IMR-90 (cell line): ENCODE measurements at regions not wholly inside any gene's neighbourhood (a gene's known extent, or its start where the extent isn't known, plus 50 kb on each side); places are given as distances from the start of the nearest gene placed in this dataset.

Source experiments
- ATAC-seq: fragments of 200-7000 bp; cut with Tn5 transposase; 2 replicates; pipeline ENCODE4 v1.9.1; 2020; ENCODE audit warnings: low read depth, mild to moderate bottlenecking, moderate library complexity
- BruUV-seq: library from RNA; stranded (reverse); fragments of 400-500 nt; replicated peaks from 2 replicates; lab custom pipeline; 2021; lab: Mats Ljungman, UMichigan
- CTCF ChIA-PET: fragments of 300-600 bp; formaldehyde crosslinking; extraction: SDS; loops from one replicate; lab custom pipeline; 2021; ENCODE audit warnings: antibody characterized with exemption; lab: Yijun Ruan, JAX
- POLR2A ChIA-PET: fragments of 300-600 bp; sonication (Branson Sonifier 250); formaldehyde crosslinking; loops from one replicate; lab custom pipeline; 2022; ENCODE audit warnings: antibody characterized with exemption; ENCODE audit not compliant: unreplicated experiment; lab: Charles Lee
- DNase-seq: peaks from one replicate; pipeline ENCODE4 v3.0.0; 2013
- H2AFZ ChIP-seq: replicated peaks from 2 replicates; pipeline ENCODE3; 2013; ENCODE audit warnings: low read length, mild to moderate bottlenecking; ENCODE audit not compliant: poor library complexity
- H2AK5ac ChIP-seq: 2 replicates; pipeline ENCODE4 v1.6.1; 2013; ENCODE audit warnings: low read depth, low read length, inconsistent platforms
- H2AK9ac ChIP-seq: replicated peaks from 2 replicates; pipeline ENCODE3; 2013; ENCODE audit warnings: mild to moderate bottlenecking, low read depth, low read length, moderate library complexity; ENCODE audit not compliant: poor library complexity
- H2BK120ac ChIP-seq: 2 replicates; pipeline ENCODE4 v1.6.1; 2013; ENCODE audit warnings: low read depth, low read length, inconsistent platforms
- H2BK15ac ChIP-seq: 3 replicates; pipeline ENCODE4 v1.6.1; 2013; ENCODE audit warnings: low read depth, low read length, inconsistent platforms
- H2BK20ac ChIP-seq: 2 replicates; pipeline ENCODE4 v1.6.1; 2013; ENCODE audit warnings: low read depth, mild to moderate bottlenecking, inconsistent platforms, low read length, moderate library complexity
- H2BK5ac ChIP-seq: 2 replicates; pipeline ENCODE4 v1.6.1; 2013; ENCODE audit warnings: mild to moderate bottlenecking, low read depth, low read length, inconsistent platforms; ENCODE audit not compliant: poor library complexity, severe bottlenecking
- H3K14ac ChIP-seq: replicated peaks from 2 replicates; pipeline ENCODE4 v1.6.1; 2013; ENCODE audit warnings: low read depth, low read length, inconsistent platforms
- H3K18ac ChIP-seq: 2 replicates; pipeline ENCODE4 v1.6.1; 2013; ENCODE audit warnings: low read depth, low read length, control low read depth
- H3K23ac ChIP-seq: 2 replicates; pipeline ENCODE4 v1.6.1; 2013; ENCODE audit warnings: low read depth, low read length, inconsistent platforms
- H3K27ac ChIP-seq: 2 replicates; pipeline ENCODE4 v1.5.1; 2013; ENCODE audit warnings: mild to moderate bottlenecking, control low read depth, low read length; ENCODE audit not compliant: insufficient read depth
- H3K27me3 ChIP-seq: 2 replicates; pipeline ENCODE4 v1.6.1; 2013; ENCODE audit warnings: low read length; ENCODE audit not compliant: control insufficient read depth, insufficient read depth
- H3K36me3 ChIP-seq: 2 replicates; pipeline ENCODE4 v1.6.1; 2013; ENCODE audit warnings: low read length, mixed read lengths; ENCODE audit not compliant: control insufficient read depth, insufficient read depth
- H3K4ac ChIP-seq: 2 replicates; pipeline ENCODE4 v1.6.1; 2013; ENCODE audit warnings: low read depth, low read length, inconsistent platforms
- H3K4me1 ChIP-seq: 2 replicates; pipeline ENCODE4 v1.6.1; 2013; ENCODE audit warnings: low read length, mixed read lengths; ENCODE audit not compliant: control insufficient read depth, insufficient read depth
- H3K4me2 ChIP-seq: 2 replicates; pipeline ENCODE4 v1.6.1; 2013; ENCODE audit warnings: low read depth, mild to moderate bottlenecking, control low read depth, low read length, moderate library complexity
- H3K4me3 ChIP-seq: 2 replicates; pipeline ENCODE4 v1.5.1; 2013; ENCODE audit warnings: low read depth, mild to moderate bottlenecking, control low read depth, low read length, moderate library complexity; ENCODE audit not compliant: insufficient read depth
- H3K56ac ChIP-seq: 2 replicates; pipeline ENCODE4 v1.6.1; 2013; ENCODE audit warnings: low read length, inconsistent platforms; ENCODE audit not compliant: insufficient read depth; ENCODE audit errors: extremely low read depth
- H3K79me1 ChIP-seq, 2 experiments: 2 replicates each; pipeline ENCODE4 v1.6.1; 2013; ENCODE audit warnings: low read length in 2 of 2, inconsistent platforms in 1 of 2, low read depth in 1 of 2
- H3K9ac ChIP-seq: 2 replicates; pipeline ENCODE4 v1.6.1; 2013; ENCODE audit warnings: low read depth, low read length, control low read depth
- H3K9me1 ChIP-seq: 2 replicates; pipeline ENCODE4 v1.6.1; 2013; ENCODE audit warnings: low read length, inconsistent platforms; ENCODE audit not compliant: insufficient read depth
- H3K9me3 ChIP-seq: 2 replicates; pipeline ENCODE4 v1.6.1; 2013; ENCODE audit warnings: low read length; ENCODE audit not compliant: control insufficient read depth, insufficient read depth
- H4K20me1 ChIP-seq: 2 replicates; pipeline ENCODE4 v1.6.1; 2013; ENCODE audit warnings: low read length, inconsistent platforms; ENCODE audit not compliant: insufficient read depth
- H4K5ac ChIP-seq: 2 replicates; pipeline ENCODE4 v1.6.1; 2013; ENCODE audit warnings: mild to moderate bottlenecking, low read depth, low read length, control low read depth
- H4K8ac ChIP-seq, 2 experiments: 2 replicates each; pipeline ENCODE4 v1.6.1; 2013; ENCODE audit warnings: low read depth in 2 of 2, low read length in 2 of 2, control low read depth in 1 of 2, inconsistent platforms in 1 of 2
- H4K91ac ChIP-seq: 2 replicates; pipeline ENCODE4 v1.6.1; 2013; ENCODE audit warnings: low read depth, low read length, inconsistent platforms; ENCODE audit not compliant: insufficient read depth
- BHLHE40 ChIP-seq: fragments of 150-350 bp; IDR thresholded peaks from 2 replicates; pipeline ENCODE4 v1.6.1; 2016; ENCODE audit warnings: mild to moderate bottlenecking, low read depth, low read length
- CEBPB ChIP-seq: IDR thresholded peaks from 2 replicates; pipeline ENCODE4 v1.6.1; 2012; ENCODE audit warnings: low read depth, low read length, improper control_type of control experiment
- CHD1 ChIP-seq: IDR thresholded peaks from 2 replicates; pipeline ENCODE4 v1.6.1; 2012; ENCODE audit warnings: low read depth, low read length, improper control_type of control experiment
- FOS ChIP-seq: fragments of 150-350 bp; IDR thresholded peaks from 2 replicates; pipeline ENCODE4 v1.6.1; 2016; ENCODE audit warnings: low read depth, low read length
- MAZ ChIP-seq: IDR thresholded peaks from 2 replicates; pipeline ENCODE4 v1.6.1; 2012; ENCODE audit warnings: low read depth, mild to moderate bottlenecking, low read length, improper control_type of control experiment, moderate library complexity, borderline replicate concordance
- MXI1 ChIP-seq: IDR thresholded peaks from 2 replicates; pipeline ENCODE4 v1.6.1; 2012; ENCODE audit warnings: low read depth, mild to moderate bottlenecking, low read length, moderate library complexity, borderline replicate concordance
- NFE2L2 ChIP-seq: fragments of 150-350 bp; IDR thresholded peaks from 2 replicates; pipeline ENCODE4 v1.6.1; 2016; ENCODE audit warnings: low read depth, mild to moderate bottlenecking, low read length
- POLR2A ChIP-seq: IDR thresholded peaks from 2 replicates; pipeline ENCODE4 v1.6.1; 2012; ENCODE audit warnings: mild to moderate bottlenecking, low read depth, low read length
- RAD21 ChIP-seq: IDR thresholded peaks from 2 replicates; pipeline ENCODE4 v1.6.1; 2012; ENCODE audit warnings: low read length, improper control_type of control experiment
- SMC3 ChIP-seq: fragments of 150-350 bp; IDR thresholded peaks from 2 replicates; pipeline ENCODE4 v1.6.1; 2016; ENCODE audit warnings: low read depth, mild to moderate bottlenecking, antibody characterized with exemption, low read length, moderate library complexity
- USF2 ChIP-seq: fragments of 150-350 bp; IDR thresholded peaks from 2 replicates; pipeline ENCODE4 v1.6.1; 2017; ENCODE audit warnings: mild to moderate bottlenecking, antibody characterized with exemption, low read length, low read depth
- WGBS, 2 experiments: methylation state at CpG; one replicate each; pipeline versions ENCODE4 v1.1.5 to v1.1.7; 2013; ENCODE audit warnings: missing lambda C conversion rate in 2 of 2; ENCODE audit not compliant: insufficient read length in 1 of 2; ENCODE audit errors: extremely low coverage in 2 of 2; 5-methylcytosine and 5-hydroxymethylcytosine counted together
- dilution Hi-C: fragments of 300-500 bp; cut with HindIII; formaldehyde crosslinking; loops from one replicate; pipeline ENCODE4 v1.14.3; 2018; ENCODE audit warnings: low sequenced_read_pairs; ENCODE audit not compliant: unreplicated experiment
- in situ Hi-C: fragments of 300-500 bp; cut with MboI; formaldehyde crosslinking; loops from 3 replicates; pipeline ENCODE4 v1.14.3; 2019; ENCODE audit warnings: low sequenced_read_pairs, inconsistent platforms, mixed read lengths
- intact Hi-C: fragments of 100-400 bp; cut with micrococcal nuclease; formaldehyde crosslinking; loops from 2 replicates; pipeline ENCODE4 v1.10.0; 2022
- TF ChIP-seq, protein P1 (sequence below): fragments of 150-350 bp; IDR thresholded peaks from 2 replicates; pipeline ENCODE4 v1.6.1; 2016; ENCODE audit warnings: low read depth, mild to moderate bottlenecking, low read length, moderate library complexity, borderline replicate concordance
- TF ChIP-seq, protein P2 (sequence below): conservative IDR thresholded peaks from 2 replicates; pipeline ENCODE4 v1.5.1; 2012; ENCODE audit warnings: mild to moderate bottlenecking, low read depth, low read length, improper control_type of control experiment

- Histone ChIP-seq H4K8ac (no peak overlapping the region), H4K91ac (no peak overlapping the region), H3K4me3 (no peak overlapping the region), H3K9me1 (no peaks in the 10 kb centered on the region), H2BK5ac (no peak overlapping the region), H2AFZ (no peak overlapping the region), H3K4me1 (no peaks in the 10 kb centered on the region), H2BK120ac (no peak overlapping the region), H2BK15ac (no peak overlapping the region), H3K18ac (no peak overlapping the region), H2AK9ac (no peak overlapping the region), H3K9ac (no peak overlapping the region), H3K14ac (no peak overlapping the region), H3K27me3 (no peaks in the 10 kb centered on the region), H3K9me3 (no peaks in the 10 kb centered on the region), H3K79me1 (no peaks in the 10 kb centered on the region), H4K5ac (no peak overlapping the region), H3K27ac (no peak overlapping the region), H3K23ac (no peak overlapping the region), H2BK20ac (no peak overlapping the region), H3K4me2 (no peak overlapping the region), H2AK5ac (no peak overlapping the region), H3K36me3 (no peaks in the 10 kb centered on the region), H3K56ac (no peak overlapping the region), H4K20me1 (no peaks in the 10 kb centered on the region), H3K4ac (no peak overlapping the region)
- BruUV-seq: no TSS peak
- DNase-seq (no peak), ATAC-seq (no peak)
- intact Hi-C loops: no loop called here
- ChIA-PET CTCF (no interaction called here), POLR2A (interaction anchor here (0.6 kb wide), 1 partner anchor 75 kb away, joined by 3 read pairs; no protein-coding TSS in a partner anchor)
- TF ChIP-seq, protein P1, sequence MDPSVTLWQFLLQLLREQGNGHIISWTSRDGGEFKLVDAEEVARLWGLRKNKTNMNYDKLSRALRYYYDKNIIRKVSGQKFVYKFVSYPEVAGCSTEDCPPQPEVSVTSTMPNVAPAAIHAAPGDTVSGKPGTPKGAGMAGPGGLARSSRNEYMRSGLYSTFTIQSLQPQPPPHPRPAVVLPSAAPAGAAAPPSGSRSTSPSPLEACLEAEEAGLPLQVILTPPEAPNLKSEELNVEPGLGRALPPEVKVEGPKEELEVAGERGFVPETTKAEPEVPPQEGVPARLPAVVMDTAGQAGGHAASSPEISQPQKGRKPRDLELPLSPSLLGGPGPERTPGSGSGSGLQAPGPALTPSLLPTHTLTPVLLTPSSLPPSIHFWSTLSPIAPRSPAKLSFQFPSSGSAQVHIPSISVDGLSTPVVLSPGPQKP: no peak
- TF ChIP-seq USF2 (no peak), RAD21 (no peak), CHD1 (no peak), FOS (no peak), MXI1 (no peak), POLR2A (no peak), NFE2L2 (no peak), BHLHE40 (no peak), SMC3 (no peak), MAZ (no peak), CEBPB (no peak)
- TF ChIP-seq, protein P2, sequence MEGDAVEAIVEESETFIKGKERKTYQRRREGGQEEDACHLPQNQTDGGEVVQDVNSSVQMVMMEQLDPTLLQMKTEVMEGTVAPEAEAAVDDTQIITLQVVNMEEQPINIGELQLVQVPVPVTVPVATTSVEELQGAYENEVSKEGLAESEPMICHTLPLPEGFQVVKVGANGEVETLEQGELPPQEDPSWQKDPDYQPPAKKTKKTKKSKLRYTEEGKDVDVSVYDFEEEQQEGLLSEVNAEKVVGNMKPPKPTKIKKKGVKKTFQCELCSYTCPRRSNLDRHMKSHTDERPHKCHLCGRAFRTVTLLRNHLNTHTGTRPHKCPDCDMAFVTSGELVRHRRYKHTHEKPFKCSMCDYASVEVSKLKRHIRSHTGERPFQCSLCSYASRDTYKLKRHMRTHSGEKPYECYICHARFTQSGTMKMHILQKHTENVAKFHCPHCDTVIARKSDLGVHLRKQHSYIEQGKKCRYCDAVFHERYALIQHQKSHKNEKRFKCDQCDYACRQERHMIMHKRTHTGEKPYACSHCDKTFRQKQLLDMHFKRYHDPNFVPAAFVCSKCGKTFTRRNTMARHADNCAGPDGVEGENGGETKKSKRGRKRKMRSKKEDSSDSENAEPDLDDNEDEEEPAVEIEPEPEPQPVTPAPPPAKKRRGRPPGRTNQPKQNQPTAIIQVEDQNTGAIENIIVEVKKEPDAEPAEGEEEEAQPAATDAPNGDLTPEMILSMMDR: no peak
- in situ Hi-C loops: no loop called here
- no CpG with 5 or more reads among the region's 2 CpGs for WGBS, 2 experiments
- dilution Hi-C loops: no loop called here
These were observed 321.5 kb upstream of the CBLB start for GRCh38 chr3:106190296-106190695.
